NOMO-1 (cell line): ENCODE measurements at regions not wholly inside any gene's neighbourhood (a gene's known extent, or its start where the extent isn't known, plus 50 kb on each side); places are given as distances from the start of the nearest gene placed in this dataset.

ENCODE experiments used
- DNase-seq, 2 experiments: peaks; one replicate each; lab custom pipeline; 2025; ENCODE audit not compliant: unreplicated experiment in 2 of 2; lab: John Stamatoyannopoulos, UW

DNA sequence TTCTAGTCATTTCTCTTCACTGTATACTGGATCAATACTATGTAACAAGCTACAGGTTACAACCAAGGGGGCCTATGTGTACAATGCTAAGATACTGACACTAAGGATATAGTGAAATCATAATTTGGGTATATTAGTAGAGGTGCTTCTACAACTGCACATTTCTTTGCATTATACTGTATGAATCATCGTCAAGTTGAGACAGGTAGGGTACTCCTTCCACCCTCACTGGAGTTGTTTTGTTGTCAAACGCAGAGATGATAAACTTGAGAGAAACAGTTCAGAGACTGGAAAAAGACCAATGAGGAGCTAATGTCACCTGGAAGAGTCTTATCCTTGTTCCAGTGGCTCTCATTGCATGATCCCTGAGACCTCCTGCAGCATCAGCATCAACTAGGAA, 208.2 kb upstream of the PRPS1L1 start:
- no peak for DNase-seq

DNA sequence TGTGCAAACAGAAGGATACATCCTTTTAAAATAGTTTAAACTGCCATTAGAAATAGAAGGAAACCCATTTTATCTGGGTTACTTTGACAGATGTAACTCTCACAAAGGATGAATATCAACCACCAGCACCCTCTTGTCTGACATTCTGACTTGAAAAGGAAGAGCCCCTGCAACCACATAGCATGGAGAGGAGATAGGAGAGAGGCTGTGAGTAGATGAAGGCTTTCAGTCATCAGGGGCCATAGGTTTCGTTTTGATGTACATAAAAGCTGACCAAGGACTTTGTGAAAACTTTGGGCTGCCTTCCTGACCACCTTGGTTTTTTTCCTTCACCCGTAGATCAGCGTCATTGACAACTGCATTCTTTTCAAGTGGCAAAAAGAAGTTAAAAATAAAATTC, 211.6 kb upstream of the PRPS1L1 start:
- DNase-seq, result no peak

DNA sequence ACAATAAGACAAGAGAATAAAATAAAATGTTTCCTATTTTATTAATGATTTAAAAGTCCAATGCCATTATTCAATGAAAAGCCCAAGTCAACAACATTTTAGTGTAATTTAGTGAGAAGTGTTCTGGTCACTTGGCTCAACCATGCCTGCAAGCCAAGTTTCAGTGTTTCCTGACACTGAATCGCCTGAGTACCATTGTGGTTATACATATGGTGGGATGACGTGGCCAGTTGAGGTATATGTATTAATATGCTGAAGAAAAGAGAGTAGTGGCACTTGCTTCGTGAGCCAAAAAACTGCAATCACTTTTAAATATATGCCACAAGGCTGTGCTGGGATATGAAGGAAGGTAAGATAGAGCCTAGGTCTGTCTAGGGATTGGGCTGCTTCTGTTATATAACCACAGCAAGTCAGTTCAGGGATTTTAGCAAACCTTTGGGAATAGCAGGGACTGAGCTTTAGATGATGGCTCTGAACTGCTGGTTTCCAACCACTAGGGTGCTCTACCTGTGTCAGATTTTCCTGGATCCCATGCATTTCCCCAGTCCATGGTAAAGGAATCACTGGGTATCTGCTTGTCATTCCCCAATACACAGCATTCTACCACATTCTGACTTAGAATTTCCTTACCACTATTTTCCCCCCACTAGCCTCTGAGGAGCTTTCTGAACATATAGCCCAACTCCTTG, 214.0 kb upstream of the PRPS1L1 start:
- no peak for DNase-seq

DNA sequence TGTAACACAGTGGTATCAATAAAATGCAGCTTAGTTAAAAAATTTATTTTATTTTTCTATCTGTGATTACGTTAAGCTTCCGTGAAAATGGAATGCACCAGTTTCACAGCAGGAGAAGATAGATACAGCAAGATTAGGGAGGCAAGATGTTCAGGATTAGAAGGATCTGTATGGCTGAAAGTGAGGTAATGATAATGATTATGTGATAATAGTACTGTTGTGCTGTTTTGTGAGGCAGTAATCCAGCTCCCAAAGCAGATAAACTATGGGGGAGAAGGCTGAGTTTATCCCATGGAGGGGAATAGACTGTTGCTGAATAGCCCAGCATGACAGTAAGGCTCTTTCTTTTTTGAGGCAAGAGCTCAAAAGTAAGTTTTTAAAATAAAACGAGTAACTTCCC, 216.1 kb upstream of the PRPS1L1 start:
- DNase-seq, result no peak

DNA sequence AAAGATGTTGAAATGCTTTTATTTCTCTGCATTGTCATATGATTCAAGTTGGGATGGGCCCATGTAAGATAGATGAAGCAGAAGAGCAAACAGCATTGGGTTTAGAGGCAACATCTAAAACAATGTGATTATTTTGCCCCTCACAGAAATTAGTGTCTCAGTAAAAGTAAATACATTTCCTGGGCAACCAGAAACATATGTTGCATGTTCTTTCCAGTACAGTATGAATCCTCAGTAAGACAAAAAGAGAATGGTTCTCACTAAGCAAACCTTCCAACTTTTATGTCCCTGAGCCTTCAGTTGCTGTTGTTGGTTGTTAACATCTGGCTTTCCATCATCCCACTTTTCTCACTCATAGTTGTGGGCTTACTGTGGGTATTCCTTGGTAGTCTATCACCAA, 222.5 kb upstream of the PRPS1L1 start:
- DNase-seq, result no peak

DNA sequence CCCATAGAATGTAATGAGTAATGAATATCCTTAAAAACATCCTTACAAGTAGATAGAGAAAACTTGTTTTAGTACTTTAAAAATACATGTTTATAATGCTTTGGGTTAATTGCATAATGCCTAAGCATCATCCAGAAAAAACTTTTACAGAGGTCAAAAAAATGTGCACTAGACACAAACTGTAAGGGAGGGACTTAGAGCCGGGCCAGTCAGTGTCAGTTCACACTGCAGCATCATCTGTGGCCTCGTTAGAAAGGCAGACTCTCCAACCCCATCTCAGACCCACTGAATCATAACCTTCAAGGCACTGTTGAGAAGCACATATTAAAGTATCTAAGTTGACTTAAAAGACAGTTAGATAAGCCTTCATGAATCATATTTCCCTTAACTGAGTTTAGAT, 230.1 kb upstream of the PRPS1L1 start:
- DNase-seq, result no peak

DNA sequence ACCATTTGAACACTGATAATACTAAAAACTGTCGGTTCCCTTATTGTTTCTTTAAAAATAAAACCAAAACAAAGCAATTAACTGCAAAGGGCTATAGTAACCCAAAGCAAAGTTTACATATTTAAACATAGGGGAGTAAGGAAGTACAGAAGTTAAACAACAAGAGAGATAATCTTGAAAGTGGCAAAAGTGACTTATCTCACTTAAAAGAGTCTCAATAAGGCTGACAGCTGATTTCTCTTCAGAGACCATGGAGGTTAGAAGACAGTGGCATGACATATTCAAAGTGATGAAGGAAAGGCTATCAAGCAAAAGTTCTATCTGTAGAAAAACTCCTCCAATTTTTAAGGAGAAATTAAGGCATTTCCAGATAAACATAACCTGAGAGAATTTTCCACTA, 233.5 kb upstream of the HDAC9 start:
- DNase-seq, result peak in 1 of 2 experiments; percentile 4

DNA sequence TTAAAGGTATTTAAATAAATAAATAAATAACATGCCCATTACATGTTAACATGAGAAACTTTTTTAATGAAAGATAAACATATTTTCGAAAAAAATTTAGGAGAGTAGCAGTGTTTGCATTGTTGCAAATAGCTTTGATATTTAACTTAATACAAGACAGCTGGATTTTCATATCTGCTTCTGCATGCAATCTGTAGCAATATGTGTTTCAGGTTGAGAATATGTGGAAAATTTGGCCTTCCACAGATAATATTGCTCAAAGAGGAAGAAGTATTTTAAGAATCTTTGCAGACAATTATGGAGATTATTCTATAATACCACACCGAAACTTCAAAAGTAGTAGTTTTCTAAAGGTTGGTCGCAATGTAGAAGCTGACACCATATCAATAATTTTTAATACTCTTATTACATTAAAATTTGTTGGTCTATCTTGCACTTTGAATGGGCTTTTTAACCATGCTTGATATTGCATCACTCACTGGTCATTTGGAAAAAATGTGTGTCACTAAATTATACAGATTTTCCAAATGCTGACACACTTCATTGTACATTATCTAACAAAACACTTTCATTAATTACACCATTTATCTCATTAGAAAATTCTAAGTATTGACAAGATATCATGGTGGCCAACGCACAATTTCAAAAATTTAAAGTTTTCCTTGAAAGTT, 229.8 kb upstream of the HDAC9 start:
- no peak for DNase-seq

DNA sequence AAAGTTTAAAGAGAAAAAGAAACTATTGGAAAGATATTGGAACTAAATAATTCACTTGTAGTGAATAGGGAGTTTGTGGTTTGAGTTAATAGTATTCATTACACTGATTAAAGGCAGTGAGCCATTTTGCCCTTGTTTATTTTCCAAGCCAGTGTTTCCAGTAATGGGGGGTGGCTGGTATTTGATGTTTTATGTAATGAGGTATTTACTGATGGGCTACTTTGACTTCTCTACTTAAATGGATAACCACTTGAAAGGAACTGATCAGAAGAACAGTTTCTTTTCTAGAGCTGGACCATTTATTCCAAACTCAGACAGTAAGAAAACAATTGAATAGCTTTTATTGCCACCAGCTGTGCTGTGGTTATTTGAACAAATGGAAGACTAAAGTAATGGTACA, 227.0 kb upstream of the HDAC9 start:
- no peak for DNase-seq

DNA sequence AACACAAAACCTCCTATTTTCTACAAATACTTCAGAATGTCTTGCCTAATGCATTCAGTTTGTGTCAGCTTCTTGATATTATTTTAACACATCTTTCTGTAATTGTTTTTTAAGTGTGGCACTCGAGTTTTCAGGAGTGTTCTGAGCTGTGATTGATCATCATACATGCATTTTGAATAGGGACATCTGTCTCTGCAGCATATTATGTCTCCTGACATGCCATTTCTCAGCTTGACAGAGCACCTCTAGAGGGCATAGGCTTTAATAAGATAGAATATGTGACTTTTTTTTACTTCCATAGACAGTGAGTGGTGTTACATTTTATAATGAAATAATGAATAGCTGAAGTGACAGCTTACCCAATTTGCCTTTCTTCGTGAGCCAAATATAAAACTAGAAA, 219.2 kb upstream of the HDAC9 start:
- DNase-seq, result no peak

DNA sequence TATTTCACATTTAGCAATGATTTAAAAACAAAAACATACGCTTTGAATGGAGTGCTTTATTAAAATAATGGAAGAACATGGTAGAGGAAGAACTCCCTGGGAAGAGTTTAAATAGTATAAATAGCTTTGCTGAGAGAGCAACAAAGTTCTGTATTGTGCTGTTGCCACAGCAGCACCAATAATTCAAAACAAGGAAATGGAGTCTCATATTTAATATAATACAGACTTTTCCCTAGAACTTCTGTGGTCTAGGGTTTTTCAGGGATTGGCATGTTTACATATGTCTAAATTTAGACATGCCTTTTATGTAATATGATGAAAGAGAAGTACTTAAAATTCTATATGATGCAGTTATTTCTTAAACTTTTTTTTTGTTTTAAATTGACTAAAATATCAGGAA, 217.2 kb upstream of the HDAC9 start:
- DNase-seq, result no peak

DNA sequence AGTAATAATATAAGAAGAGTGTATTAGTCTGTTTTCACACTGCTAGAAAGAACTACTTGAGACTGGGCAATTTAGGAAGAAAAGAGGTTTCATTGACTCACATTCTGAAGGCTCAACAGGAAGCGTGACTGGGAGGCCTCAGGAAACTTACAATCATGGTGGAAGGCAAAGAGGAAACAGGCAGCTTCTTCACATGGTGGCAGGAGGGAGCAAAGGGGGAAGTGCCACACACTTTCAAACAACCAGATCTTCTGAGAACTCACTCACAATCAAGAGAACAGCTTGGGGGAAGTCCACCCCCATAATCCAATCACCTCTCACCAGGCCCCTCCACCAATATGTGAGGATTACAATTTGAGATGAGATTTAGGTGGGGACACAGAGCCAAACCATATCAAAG, 212.5 kb upstream of the HDAC9 start:
- DNase-seq, result no peak

DNA sequence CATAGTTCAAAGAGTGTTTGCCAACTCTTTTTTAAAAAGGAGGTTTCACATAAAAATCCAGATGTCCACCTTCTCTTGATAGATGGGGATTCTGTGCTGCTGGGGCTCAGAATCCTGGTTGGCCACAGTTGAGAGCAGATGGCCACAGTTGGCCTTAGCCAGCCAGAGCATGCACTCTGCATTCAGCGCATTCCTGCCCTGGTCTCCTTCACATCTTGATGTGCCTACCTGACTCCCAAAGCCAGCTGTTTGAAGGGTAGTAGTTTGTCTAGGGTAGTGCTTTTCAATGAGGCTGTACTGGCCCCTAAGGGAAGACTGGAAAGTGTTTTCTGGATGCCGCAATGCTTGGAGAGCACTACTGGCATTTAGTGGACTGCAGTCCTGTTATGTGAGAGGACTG, 208.1 kb upstream of the HDAC9 start:
- DNase-seq, result no peak

DNA sequence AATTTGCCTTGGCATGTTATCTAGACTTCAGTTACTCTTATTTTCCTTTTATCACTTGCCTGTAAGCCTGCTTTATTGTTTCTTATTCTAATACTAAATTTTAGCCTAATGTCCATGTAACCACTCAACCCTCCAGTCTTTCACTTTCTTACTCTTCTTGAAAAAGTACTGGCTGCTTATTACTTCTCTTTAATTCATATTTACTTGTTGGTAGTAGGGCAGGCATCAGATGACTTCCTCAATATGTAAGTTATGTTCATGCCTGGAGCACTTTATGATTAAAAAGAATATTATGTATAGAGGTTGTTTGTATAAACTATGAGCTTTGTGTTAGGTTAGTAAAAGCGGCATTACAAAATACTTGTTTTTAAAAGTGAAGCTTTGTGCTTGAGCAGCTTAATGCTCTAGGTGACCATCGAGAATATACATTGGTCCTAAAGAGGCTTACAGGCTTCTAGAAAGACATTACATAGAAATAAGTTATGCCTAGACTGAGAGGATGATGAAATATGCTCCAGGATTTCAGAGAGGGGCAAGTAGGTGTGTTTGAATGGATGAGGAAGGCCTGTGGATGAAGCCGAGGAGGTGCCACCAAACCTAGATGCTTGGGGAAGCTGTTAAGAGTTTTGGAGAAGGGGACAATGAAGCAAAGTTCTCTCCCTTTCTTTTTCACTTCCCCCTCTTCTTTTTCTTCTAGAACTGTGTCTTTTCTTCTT, 207.1 kb upstream of the HDAC9 start:
- peak in 1 of 2 experiments; percentile 33 for DNase-seq

DNA sequence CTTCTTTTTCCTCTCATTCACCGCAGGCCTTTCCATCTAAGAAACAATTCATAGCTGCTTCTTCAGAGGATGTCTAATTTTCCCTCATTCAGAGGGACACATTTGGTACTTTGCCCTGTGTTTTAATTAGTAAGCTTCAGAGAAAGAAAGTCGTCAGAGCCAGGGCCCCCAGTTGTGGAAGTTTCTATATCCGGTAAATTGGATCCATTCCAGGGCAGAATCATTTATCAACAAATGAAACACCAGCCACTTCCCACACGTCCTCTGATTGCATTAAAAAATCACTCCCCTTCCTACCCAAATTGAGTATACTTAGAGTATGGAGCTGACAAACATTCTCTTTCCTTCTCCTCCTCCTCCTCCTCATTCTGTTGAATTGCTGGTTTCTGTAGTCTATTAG, 205.8 kb upstream of the HDAC9 start:
- no peak for DNase-seq

DNA sequence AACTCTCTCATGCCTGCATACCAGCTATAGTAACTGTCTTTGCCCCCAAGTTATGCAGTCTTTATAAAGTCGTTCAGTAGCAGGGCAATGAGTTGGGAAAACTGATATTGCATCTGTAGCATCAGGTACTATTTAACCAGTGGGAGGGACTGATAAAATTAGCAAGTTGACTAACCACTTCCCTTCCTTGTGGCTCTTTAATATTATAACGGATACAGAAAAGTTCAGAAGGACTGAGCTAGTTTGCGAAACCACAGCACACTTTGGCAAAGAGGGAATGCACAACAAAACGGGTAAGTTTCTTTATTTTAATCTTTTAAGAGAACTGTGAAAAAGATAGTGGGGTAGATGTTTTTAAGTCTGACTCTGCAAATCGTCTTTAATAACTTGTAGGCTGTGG, 205.3 kb upstream of the HDAC9 start:
- DNase-seq, result peak; percentile 27 to 62

DNA sequence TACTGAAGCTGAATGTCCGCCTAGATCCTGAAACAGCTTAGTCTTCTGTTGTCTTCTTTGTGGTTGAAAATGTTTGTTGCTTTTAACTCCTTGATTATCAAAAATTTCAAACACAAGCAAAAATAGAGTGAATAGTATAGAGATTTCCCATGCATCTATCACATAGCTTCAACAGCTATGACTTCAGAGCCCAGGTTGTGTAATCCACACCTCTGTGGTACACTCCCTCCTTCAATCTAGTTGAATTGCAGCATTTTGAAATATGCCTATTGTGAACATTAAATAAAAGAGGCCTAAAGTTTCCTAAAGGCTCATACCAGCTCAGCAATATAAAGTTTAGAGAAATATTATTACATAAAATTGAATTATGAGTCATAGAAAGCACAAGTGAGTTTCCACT, 204.7 kb upstream of the HDAC9 start:
- DNase-seq, result peak in 1 of 2 experiments; percentile 52

DNA sequence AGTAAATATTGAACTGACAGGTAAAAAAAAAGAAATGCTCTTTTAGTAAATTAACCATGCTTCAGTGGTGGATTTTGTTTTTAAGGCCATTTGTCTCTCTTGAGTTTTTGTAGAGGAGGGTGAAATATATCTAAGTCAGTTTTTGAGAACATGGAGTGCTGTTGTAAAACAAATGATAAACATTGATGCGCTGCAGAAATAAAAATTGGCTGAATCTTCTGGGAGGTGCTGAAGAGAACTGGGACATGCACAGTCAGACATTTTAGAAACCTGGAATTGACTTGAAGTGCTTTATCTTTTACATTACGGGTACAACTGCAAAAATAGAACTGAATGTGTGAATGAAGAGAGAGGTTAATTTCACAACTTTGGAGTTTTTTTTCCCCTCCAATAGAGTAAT, 203.0 kb upstream of the HDAC9 start:
- DNase-seq, result no peak

DNA sequence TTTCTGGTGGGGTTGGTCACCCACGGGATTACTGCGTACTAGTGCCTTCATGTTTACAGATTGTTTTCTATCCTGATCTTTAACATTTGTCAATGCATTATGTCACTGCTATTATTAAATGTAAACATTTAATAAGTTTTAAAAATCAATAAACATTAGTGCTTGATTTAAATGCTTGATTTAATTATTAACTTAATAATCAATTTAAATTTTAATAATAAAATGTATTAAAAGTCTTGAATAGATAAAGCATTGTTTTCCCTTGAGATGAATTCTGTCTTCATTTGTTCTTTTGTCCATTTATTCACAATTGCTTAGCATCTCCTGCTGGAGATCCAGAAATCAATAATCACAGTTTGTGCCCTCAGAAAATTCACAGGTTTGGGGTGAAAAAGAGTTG, 201.8 kb upstream of the HDAC9 start:
- no peak for DNase-seq

DNA sequence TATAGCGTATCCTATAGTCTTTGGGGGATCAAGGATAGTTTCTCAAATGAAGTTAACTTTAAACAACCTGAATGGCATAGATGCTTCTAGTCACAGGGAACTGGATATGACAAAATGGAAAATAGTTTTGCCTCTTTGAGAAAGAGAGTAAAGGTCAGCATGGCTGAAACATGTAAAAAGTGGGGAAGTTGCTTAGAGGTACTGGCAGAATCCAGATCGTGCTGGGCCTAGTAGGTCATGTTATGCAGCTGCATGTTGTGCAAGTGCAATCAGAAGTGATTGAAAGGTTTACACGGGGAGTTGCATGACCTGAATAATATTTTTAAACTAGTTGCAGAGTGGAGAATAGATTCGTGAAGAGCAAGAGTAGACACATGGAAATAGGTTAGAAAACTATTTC, 201.1 kb upstream of the HDAC9 start:
- DNase-seq, result peak; percentile 40 to 53

DNA sequence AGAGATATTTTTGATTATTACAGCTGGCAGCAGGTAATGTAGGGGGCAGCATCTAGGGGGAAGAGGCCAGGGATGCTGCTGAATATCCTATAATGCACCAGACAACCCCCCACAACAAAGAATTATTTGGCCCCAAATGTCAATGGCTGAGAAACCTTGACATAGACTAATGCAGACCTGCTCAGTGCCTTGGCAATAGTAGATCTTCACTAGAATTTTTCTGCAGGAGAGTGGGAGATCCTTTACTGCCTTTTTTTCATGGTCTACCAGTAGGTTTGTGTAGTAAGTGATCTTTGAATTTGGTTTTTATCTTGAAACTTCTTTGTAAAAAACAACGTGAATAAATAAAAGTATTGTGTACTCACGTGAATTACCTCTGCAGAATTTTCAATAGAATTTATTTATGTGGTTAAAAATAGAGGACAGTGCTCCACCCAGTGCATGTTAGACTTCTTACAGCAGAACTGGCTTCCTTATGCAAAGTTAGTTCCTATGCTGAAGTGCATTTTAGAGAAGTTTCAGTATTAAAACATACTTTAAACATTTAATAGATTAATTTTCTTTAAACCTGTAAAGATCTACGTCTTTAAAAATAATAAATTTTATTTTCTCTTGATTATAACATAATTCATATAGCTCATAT, 199.6 kb upstream of the HDAC9 start:
- peak in 1 of 2 experiments; percentile 36 for DNase-seq

DNA sequence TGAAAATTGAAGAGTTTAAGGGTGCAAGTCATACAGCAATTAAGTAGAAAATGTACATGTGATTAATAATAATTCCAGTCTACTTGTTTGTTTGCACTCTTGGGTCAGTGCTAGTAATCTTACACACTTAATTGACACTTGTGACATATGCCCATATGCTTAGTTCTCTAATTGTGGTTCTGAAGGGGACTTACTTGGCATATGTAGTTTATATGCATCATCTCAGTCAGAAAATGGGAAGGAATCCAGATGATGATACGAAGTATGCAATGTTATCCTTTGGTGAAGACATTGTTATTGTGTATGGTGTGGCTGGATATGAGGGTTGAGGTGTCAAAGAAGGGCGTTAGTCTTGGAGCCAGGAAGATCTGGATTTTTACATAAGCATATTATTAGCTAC, 193.5 kb upstream of the HDAC9 start:
- DNase-seq, result no peak
